PC-3 (cell line): ENCODE measurements at regions not wholly inside any gene's neighbourhood (a gene's known extent, or its start where the extent isn't known, plus 50 kb on each side); places are given as distances from the start of the nearest gene placed in this dataset.

Experiments
- CTCF ChIP-seq: fragments of 300-600 bp; sonication (generic); conservative IDR thresholded peaks from 2 replicates; pipeline ENCODE4 v1.5.1; 2017; ENCODE audit warnings: antibody characterized with exemption, low read depth, mild to moderate bottlenecking, low read length
- EZH2 ChIP-seq: fragments of 300-600 bp; sonication (generic); IDR thresholded peaks from one replicate; pipeline ENCODE4 v1.6.1; 2017; ENCODE audit warnings: antibody characterized with exemption, mild to moderate bottlenecking, low read length; ENCODE audit not compliant: unreplicated experiment
- EZH2phosphoT487 ChIP-seq: fragments of 300-600 bp; sonication (generic); IDR thresholded peaks from 2 replicates; pipeline ENCODE4 v1.6.1; 2018; ENCODE audit warnings: mild to moderate bottlenecking, antibody characterized with exemption, low read length, borderline replicate concordance

GRCh38 chr4:75248770-75249407, 265.3 kb downstream of the RCHY1 start:
- TF ChIP-seq CTCF (no peak), EZH2phosphoT487 (no peak), EZH2 (no peak)
